ENCODE measurements at regions not wholly inside any gene's neighbourhood (a gene's known extent, or its start where the extent isn't known, plus 50 kb on each side); places are given as distances from the start of the nearest gene placed in this dataset.

- TF ChIP-seq EP300 (IDR thresholded peaks at IDR 0.05), result no peak
- TF ChIP-seq SMC3 (IDR thresholded peaks at IDR 0.05), result no peak
- no peak for TF ChIP-seq ZFP36 (IDR thresholded peaks at IDR 0.05; ENCODE audit: borderline replicate concordance, partially characterized antibody)
- TF ChIP-seq SREBF2 (IDR thresholded peaks at IDR 0.05), result no peak
- TF ChIP-seq CTCF (IDR thresholded peaks at IDR 0.05), result no peak
- TF ChIP-seq CBX2 (IDR thresholded peaks at IDR 0.05; ENCODE audit: borderline replicate concordance, low read depth), result no peak
- no peak for TF ChIP-seq POLR2A (IDR thresholded peaks at IDR 0.05; ENCODE audit: low read length)
- TF ChIP-seq ESRRA (IDR thresholded peaks at IDR 0.05; ENCODE audit: borderline replicate concordance, low read length), result no peak
- TF ChIP-seq JUNB (IDR thresholded peaks at IDR 0.05), result no peak
- TF ChIP-seq USF2 (IDR thresholded peaks at IDR 0.05), result no peak
- TF ChIP-seq BHLHE40 (IDR thresholded peaks at IDR 0.05; ENCODE audit: low read depth, low read length), result no peak
- TF ChIP-seq ZNF302 (CRISPR knock-in tag; IDR thresholded peaks at IDR 0.05), result no peak
- no peak for TF ChIP-seq POLR2AphosphoS2 (conservative IDR thresholded peaks at IDR 0.05; ENCODE audit: low read length)
- no peak for TF ChIP-seq MAX (IDR thresholded peaks at IDR 0.05)
Observed at GRCh38 chr18:57951117-57951796, 92.8 kb upstream of the NEDD4L start.

Data from A549 (cell line).